OCI-LY1 (cell line): ENCODE measurements at regions not wholly inside any gene's neighbourhood (a gene's known extent, or its start where the extent isn't known, plus 50 kb on each side); places are given as distances from the start of the nearest gene placed in this dataset.

Experiments used
- H2AFZ ChIP-seq: fragments of 200-600 bp; sonication (generic), shearing (Covaris generic); 2 replicates; pipeline ENCODE4 v1.6.0; 2014; ENCODE audit warnings: antibody characterized with exemption, mild to moderate bottlenecking, low read length
- H3F3A ChIP-seq: fragments of 200-600 bp; sonication (generic), shearing (Covaris generic); 2 replicates; pipeline ENCODE4 v1.6.0; 2014; ENCODE audit warnings: mild to moderate bottlenecking, antibody characterized with exemption, low read length, moderate library complexity; ENCODE audit not compliant: insufficient read depth
- H3K27ac ChIP-seq: fragments of 200-600 bp; sonication (generic); 2 replicates; pipeline ENCODE4 v1.5.1; 2014; ENCODE audit warnings: low read length, mixed run types, mild to moderate bottlenecking, low read depth; ENCODE audit not compliant: poor library complexity, severe bottlenecking
- H3K27me3 ChIP-seq: fragments of 200-600 bp; sonication (generic); 2 replicates; pipeline ENCODE4 v1.6.0; 2014; ENCODE audit warnings: antibody characterized with exemption, mild to moderate bottlenecking, low read length, moderate library complexity; ENCODE audit not compliant: insufficient read depth
- H3K36me3 ChIP-seq: fragments of 200-600 bp; sonication (generic); 2 replicates; pipeline ENCODE4 v1.6.1; 2014; ENCODE audit warnings: mild to moderate bottlenecking, antibody characterized with exemption, low read length, moderate library complexity, mixed read lengths; ENCODE audit not compliant: insufficient read depth
- H3K4me1 ChIP-seq: fragments of 200-600 bp; sonication (generic); 2 replicates; pipeline ENCODE4 v1.5.1; 2014; ENCODE audit warnings: mild to moderate bottlenecking, low read length, moderate library complexity; ENCODE audit not compliant: insufficient read depth, severe bottlenecking
- H3K4me2 ChIP-seq: fragments of 200-600 bp; sonication (generic), shearing (Covaris generic); 2 replicates; pipeline ENCODE4 v1.6.1; 2014; ENCODE audit warnings: low read length
- H3K4me3 ChIP-seq: fragments of 200-600 bp; sonication (generic); 2 replicates; pipeline ENCODE4 v1.5.1; 2014; ENCODE audit warnings: low read length, low read depth, mild to moderate bottlenecking, mixed read lengths; ENCODE audit not compliant: poor library complexity, severe bottlenecking
- H3K79me2 ChIP-seq: fragments of 200-600 bp; shearing (Covaris generic); 2 replicates; pipeline ENCODE4 v1.6.1; 2016; ENCODE audit warnings: mixed run types, low read length, mixed read lengths; ENCODE audit not compliant: insufficient read depth
- H3K9ac ChIP-seq: fragments of 200-600 bp; sonication (generic), shearing (Covaris generic); 2 replicates; pipeline ENCODE4 v1.6.1; 2014; ENCODE audit warnings: mild to moderate bottlenecking, low read length, mixed read lengths
- H3K9me2 ChIP-seq: fragments of 200-600 bp; sonication (generic), shearing (Covaris generic); 2 replicates; pipeline ENCODE4 v1.6.1; 2014; ENCODE audit warnings: low read depth, mild to moderate bottlenecking, low read length, mixed read lengths
- H3K9me3 ChIP-seq: fragments of 200-600 bp; shearing (Covaris generic); 2 replicates; pipeline ENCODE4 v1.6.1; 2014; ENCODE audit warnings: low read length, mixed read lengths
- H4K20me1 ChIP-seq: fragments of 200-600 bp; sonication (generic), shearing (Covaris generic); 2 replicates; pipeline ENCODE4 v1.6.0; 2016; ENCODE audit warnings: mild to moderate bottlenecking, low read length; ENCODE audit not compliant: insufficient read depth
- EZH2 ChIP-seq: fragments of 200-600 bp; sonication (generic), shearing (Covaris generic); IDR thresholded peaks from 2 replicates; pipeline ENCODE4 v1.8.0; 2017; ENCODE audit warnings: borderline replicate concordance, mixed run types, mild to moderate bottlenecking, antibody characterized with exemption, low read length, moderate library complexity, mixed read lengths
- TF ChIP-seq, protein P1 (sequence below): fragments of 200-600 bp; sonication (generic), shearing (Covaris generic); IDR thresholded peaks from 2 replicates; pipeline ENCODE4 v1.5.1; 2017; ENCODE audit warnings: mild to moderate bottlenecking, antibody characterized with exemption, low read length, moderate library complexity, mixed read lengths

- Histone ChIP-seq H3K79me2 (no peaks in the 10 kb centered on the region), H3K4me2 (no peak overlapping the region), H4K20me1 (no peaks in the 10 kb centered on the region), H3K9me3 (no peaks in the 10 kb centered on the region), H3K36me3 (no peaks in the 10 kb centered on the region), H3K4me3 (no peak overlapping the region), H3K9me2 (no peaks in the 10 kb centered on the region), H3K27me3 (no peaks in the 10 kb centered on the region), H3K27ac (no peak overlapping the region), H3K4me1 (no peaks in the 10 kb centered on the region), H2AFZ (no peak overlapping the region), H3K9ac (no peak overlapping the region), H3F3A (no peaks in the 10 kb centered on the region)
- no peak for TF ChIP-seq EZH2
- TF ChIP-seq, protein P1, sequence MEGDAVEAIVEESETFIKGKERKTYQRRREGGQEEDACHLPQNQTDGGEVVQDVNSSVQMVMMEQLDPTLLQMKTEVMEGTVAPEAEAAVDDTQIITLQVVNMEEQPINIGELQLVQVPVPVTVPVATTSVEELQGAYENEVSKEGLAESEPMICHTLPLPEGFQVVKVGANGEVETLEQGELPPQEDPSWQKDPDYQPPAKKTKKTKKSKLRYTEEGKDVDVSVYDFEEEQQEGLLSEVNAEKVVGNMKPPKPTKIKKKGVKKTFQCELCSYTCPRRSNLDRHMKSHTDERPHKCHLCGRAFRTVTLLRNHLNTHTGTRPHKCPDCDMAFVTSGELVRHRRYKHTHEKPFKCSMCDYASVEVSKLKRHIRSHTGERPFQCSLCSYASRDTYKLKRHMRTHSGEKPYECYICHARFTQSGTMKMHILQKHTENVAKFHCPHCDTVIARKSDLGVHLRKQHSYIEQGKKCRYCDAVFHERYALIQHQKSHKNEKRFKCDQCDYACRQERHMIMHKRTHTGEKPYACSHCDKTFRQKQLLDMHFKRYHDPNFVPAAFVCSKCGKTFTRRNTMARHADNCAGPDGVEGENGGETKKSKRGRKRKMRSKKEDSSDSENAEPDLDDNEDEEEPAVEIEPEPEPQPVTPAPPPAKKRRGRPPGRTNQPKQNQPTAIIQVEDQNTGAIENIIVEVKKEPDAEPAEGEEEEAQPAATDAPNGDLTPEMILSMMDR: no peak
These were observed 202.1 kb upstream of the PLXNA2 start for GRCh38 chr1:208446271-208446691.

- no peak for TF ChIP-seq EZH2
- TF ChIP-seq, protein P1: no peak
- no peaks in the 10 kb centered on the region for H3K36me3 ChIP-seq
- no peaks in the 10 kb centered on the region for H3K9me2 ChIP-seq
- H3K27me3 ChIP-seq: no peaks in the 10 kb centered on the region
- no peaks in the 10 kb centered on the region for H3F3A ChIP-seq
- no peaks in the 10 kb centered on the region for H3K79me2 ChIP-seq
- H3K9me3 ChIP-seq: no peaks in the 10 kb centered on the region
- H3K4me3 ChIP-seq: no peak overlapping the region
- H3K27ac ChIP-seq: no peak overlapping the region
- H2AFZ ChIP-seq: no peak overlapping the region
- no peak overlapping the region for H3K9ac ChIP-seq
- no peak overlapping the region for H3K4me2 ChIP-seq
- no peaks in the 10 kb centered on the region for H4K20me1 ChIP-seq
- no peaks in the 10 kb centered on the region for H3K4me1 ChIP-seq
These were observed 204.2 kb upstream of the PLXNA2 start for GRCh38 chr1:208448425-208448824.

DNA sequence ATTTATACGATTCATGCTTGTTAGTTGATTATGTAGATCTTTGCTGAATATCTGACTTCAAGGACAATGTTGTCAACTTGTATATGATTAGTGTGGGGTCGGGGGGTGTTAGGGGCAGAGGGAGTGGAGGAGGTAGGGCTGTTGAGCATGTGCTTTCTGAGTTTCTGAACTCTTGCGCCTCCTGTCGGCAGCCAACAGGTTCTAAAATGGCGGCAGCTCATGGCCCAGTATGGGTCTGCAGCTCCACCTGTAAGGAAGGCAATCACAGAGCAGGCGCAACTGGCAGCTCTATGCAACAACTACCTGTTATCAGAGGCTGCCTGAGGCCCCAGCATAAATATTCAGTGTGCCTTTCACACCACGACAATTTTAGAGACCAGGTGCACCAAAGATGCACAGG lies 205.8 kb upstream of the PLXNA2 start:
- no peak overlapping the region for H3K4me2 ChIP-seq
- no peak overlapping the region for H2AFZ ChIP-seq
- H3K36me3 ChIP-seq: no peaks in the 10 kb centered on the region
- no peaks in the 10 kb centered on the region for H3K27me3 ChIP-seq
- no peaks in the 10 kb centered on the region for H3K9me2 ChIP-seq
- no peak for TF ChIP-seq EZH2
- TF ChIP-seq, protein P1: no peak
- H3K9me3 ChIP-seq: no peaks in the 10 kb centered on the region
- no peak overlapping the region for H3K4me3 ChIP-seq
- H3F3A ChIP-seq: no peaks in the 10 kb centered on the region
- H3K79me2 ChIP-seq: no peaks in the 10 kb centered on the region
- H4K20me1 ChIP-seq: no peaks in the 10 kb centered on the region
- H3K27ac ChIP-seq: no peak overlapping the region
- H3K9ac ChIP-seq: no peak overlapping the region
- H3K4me1 ChIP-seq: no peaks in the 10 kb centered on the region
